NCI-H82 (cell line): ENCODE measurements at regions not wholly inside any gene's neighbourhood (a gene's known extent, or its start where the extent isn't known, plus 50 kb on each side); places are given as distances from the start of the nearest gene placed in this dataset.
A peak's percentile ranks its signal among the peaks of the same experiment; 100 is the strongest.

ENCODE experiments used
- DNase-seq: peaks from one replicate; lab custom pipeline; 2025; lab: John Stamatoyannopoulos, UW

DNA sequence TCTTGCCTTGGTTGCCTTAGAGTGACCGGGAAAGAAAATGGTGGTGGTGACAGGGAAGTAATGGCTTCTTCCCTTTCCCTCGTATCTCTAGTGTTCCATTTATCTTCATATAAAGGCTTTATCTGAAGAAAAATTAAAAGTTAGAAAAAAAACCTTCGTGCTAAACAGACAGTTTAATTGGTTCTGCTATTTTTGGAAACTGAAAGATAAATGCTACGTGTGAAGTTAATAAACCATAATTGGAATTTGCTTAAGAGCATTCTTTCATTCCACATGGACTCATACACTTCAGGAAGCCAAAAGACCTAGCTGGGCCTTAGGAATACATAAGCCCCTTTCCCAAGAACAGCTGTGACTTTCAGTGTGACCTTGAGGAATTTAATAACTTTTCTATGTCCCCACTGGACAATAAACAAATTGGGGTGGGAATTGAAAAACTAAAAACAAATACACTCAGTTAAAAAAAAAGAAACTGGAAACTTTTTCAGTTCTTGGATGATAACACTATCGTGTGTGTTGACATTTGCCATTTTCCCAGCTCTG is 818.8 kb upstream of the WWC1 start:
- no peak for DNase-seq

DNA sequence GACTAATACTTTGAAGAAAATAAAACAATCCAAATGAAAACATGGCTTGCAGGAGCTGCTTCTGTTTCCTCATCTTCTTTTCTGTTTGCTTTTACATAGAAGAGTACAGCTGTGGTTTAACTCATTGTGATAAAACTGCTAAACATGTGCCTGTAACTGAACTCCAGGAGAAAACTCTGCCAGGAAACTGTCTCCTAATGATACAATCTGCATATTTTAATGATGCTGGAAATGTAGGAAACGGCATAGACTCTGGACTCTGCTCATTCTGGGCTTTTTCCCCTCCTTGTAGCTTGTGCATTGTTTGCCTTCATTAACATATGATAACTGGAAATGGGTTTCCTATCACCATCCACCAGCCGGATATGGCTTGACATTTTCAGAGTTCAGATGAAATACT is 813.3 kb upstream of the WWC1 start:
- no peak for DNase-seq

- DNase-seq, result no peak
Measured at GRCh38 chr5:167479779-167480178, 811.7 kb upstream of the WWC1 start.

DNA sequence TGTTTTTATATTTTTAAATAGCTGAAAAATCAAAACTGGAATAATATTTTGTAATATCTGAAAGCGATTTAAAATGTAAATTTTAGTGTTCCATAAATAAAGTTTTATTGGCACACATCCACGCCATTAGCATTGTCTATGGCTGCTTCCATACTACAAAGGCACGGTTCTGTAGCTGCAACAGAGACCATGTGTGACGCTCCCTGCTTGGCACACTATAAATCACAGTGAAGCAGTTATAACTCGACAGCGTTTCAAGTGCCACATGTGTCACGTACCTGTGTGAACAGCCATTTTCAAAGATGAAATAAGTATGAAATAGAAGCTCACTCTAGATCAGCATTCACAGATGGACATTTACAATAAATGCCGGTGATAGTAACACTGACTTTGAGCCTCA is 810.1 kb upstream of the WWC1 start:
- DNase-seq, result no peak

DNA sequence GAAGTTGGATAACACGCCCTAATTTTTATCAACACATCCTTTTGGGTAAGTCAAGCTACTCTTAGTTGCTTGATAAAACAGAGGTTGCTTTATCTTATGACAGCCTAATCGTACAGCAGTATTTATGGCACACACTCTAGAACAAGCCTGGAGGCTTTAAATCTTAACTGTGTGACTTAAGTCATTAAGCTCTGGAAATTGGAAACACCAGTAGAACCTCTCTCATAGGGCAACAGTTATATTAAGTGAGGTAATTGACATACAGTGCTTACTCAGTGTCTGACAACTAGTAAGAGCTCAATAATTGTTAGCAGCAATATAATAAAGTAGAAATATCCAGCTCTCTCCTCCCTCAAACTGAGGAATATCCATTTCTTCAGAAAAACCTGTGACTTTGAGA is 808.9 kb upstream of the WWC1 start:
- DNase-seq, result peak; percentile 14

DNA sequence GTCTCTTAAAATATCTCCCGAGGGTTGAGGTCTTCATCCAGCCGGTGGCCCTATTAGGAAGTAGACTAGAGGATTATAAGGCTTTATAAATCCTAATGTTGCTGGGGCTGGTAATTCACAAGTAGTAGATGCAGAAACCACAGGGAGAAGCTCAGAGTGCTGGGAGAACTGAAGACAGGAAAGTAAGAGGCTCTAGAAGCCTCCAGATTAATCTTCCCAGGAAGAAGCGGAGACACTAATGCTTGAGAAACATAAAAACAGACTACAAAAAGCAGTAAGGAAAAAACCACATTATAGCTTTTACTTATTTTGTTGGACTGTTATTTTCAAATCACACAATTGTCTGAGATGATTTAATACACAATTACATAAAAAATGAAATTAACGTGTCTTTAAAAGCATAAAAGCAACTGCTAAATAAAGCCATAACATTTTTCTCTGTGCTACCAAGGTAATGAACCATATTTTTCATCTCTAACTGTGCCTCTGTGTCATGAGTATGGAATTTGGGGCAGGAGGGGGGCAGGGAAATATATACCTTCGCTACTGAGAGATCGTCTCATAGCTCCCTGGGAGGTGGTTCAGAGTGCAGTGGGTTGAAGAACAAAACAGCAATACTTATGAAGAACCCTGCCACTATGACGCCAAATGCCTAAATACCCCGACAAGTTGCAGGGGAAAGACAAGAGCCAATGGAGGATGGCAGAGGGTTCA is 806.2 kb upstream of the WWC1 start:
- no peak for DNase-seq

- DNase-seq, result no peak
Measured at GRCh38 chr5:167488371-167488770, 803.1 kb upstream of the WWC1 start.

DNA sequence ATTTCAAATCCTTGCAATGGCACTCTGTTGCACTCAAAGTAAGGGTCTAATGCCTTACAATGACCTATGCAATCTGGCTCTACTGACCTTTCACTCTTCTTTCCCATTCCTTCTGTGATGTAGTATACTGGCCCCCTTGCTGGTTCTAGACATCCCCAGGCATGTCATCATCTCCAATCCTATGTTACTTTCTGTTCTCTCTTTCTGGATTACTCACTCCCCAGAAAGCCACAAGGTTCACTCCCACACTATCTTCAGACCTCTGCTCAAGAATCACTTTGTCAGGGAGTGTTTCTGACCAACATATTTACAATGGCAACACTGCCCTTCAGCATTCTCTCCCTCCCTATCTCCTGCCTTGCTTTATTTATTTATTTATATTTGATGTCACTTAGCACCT is 802.2 kb upstream of the WWC1 start:
- DNase-seq, result no peak

GRCh38 chr5:167503926-167504720 is 787.3 kb upstream of the WWC1 start:
- no peak for DNase-seq

GRCh38 chr5:167507463-167508233 is 783.8 kb upstream of the WWC1 start:
- DNase-seq, result no peak

DNA sequence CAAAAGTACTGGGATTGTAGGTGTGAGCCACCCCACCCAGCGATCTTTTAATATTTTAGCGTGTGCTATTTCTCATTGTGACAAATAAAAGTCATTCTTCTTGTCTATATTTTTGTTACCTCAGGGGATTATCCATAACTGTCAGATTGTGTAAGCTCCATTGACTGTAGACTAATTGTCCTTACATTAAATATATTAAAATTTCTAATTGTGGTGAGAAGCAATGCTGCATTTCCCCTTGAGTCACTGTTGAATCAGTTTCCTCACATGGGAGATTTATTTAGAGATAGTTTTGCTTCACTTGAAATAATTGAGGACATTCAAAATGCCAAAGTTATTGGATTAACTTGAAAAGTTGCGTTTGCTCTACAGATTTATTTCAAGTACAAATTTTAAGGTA is 782.4 kb upstream of the WWC1 start:
- DNase-seq, result no peak

GRCh38 chr5:167511276-167511675 is 780.2 kb upstream of the WWC1 start:
- no peak for DNase-seq

- no peak for DNase-seq
Measured at GRCh38 chr5:167512111-167512510, 779.3 kb upstream of the WWC1 start.

DNA sequence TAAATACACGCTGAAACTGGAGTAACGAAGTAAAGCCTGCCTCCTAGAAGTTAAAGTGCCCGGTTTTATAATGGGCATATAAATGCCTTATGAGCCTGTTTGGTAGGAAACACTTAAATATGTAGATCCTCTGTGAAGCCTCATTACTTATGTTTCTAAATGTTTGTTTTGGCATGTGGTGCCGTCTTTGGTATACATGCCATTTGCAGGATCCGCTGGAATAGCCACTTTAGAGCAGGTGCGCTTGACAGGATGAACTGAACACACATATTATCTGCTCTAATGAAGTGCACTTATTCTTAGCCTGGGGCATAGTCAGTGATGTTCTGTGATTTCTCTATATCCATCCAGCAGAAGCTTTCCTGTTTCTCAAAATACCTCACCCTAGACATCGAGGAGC is 778.1 kb upstream of the WWC1 start:
- no peak for DNase-seq

DNA sequence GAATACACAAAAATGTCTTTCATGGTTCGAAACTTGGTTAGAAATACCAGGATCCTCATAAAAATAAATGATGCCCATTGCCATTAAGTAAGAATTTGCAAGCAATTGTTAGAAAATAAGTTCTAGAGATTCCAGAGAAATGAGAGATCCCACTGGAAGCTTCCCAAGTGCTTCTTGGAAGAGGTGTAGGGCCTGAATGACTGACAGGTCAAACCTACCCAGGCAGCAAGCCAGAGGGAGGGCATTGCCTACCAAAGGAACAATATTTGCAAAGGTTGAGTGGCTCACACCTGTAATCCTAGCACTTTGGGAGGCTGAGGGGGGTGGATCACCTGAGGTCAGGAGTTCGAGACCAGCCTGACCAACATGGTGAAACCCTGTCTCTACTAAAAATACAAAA is 777.0 kb upstream of the WWC1 start:
- DNase-seq, result no peak

- peak; percentile 96 for DNase-seq
Measured at GRCh38 chr5:167525004-167525403, 766.4 kb upstream of the WWC1 start.

DNA sequence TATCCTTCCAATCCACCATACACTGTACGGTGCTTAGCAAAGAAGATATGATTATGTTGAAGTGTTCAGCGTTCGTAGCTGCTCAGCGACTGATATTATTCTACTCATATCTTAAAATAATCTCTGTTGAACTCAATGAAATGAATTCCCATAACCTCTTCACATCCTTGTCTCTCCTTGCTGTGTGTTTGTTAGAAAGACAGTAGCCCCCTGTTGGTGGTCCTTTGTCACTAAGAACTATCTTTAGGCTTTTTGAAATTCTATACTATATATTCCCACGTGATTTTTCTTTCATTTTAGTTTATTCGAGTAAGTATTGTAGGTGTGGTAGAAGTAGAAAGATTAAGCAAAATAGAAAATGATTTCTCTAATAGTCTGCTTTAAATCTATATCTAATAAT is 762.8 kb upstream of the WWC1 start:
- peak; percentile 7 for DNase-seq

DNA sequence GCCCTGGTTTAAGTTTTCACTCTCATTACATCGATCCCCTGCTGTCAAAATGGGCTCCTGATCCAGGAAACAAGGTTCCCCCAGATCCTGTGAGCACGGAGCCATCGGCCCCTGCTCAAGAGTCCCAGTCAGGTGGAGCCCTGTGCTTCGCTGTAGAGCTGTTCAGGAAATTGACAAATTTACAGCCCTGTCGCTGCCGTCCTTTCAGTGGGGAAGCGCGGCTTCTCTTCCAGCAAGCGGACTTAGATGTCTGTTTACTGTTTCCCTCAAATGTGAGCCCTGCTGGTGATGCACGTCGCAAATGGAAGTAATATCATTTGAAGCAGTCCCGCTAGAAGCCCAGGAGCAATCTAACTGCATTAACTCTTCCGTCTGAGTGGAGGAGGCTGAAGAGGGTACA is 760.9 kb upstream of the WWC1 start:
- DNase-seq, result no peak

DNA sequence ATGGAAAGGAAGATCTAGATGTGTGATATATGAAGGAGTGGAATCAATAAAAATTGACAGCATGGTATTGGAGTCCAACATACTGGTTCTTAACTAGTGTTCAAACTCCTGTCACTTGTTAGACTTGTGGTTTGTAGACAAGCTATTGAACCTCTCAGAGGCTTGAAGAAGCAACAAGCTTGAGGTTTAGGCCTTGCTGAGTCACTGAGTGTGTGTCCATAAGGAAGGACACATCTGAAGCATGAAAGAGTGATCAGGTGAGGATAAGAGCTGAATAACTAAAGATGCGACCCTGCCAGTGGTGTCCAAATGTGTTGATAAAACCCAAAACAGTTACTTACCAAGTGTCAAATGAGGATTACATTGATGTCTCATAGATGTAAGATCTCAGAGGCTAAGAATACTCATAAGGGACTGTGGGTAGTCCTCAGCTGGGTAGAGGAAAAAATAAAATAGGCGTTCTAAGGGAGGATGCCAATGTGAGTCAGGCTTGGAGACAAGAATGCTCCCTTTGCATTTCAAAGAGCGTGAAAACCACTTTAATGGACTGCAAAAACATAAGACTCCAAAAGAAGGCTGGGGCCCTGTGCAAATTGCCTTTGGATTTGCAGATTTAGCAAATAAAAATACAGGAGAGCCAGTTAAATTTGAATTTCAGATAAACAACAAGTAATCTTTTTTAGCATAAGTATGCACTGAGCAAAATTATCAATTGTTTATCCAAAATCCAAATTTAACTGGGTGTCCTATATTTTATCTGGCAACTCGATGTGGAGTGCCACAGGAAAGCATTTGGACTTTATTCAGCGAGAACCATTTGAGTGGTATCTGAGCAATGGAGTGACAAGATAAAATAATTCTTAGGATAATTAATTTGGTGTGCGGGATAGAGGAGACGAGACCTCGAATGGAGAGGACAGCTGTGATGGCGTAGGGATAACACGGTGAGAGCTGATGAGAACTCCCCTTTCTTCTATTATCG is 757.3 kb upstream of the WWC1 start:
- no peak for DNase-seq

DNA sequence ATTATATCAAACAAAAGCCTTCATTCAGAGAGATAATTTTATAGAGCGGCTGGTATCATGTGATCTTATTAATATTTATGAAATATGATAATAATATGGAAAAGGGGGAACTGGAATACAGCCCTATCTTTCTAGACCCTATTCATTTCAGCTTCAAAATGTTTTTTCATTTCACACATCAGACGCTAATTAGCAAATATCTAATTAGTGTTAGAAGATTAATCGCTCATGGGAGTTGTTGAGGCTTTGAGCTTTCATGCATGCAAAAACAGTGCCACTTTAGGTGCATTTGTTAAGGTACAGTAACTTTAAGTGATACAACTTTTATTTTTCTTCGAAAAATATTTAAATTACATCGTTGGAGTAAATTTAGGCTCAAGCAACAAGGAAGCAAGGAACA is 751.7 kb upstream of the WWC1 start:
- DNase-seq, result no peak

- DNase-seq, result no peak
Measured at GRCh38 chr5:167546270-167546669, 745.2 kb upstream of the WWC1 start.
